ENCODE measurements at regions not wholly inside any gene's neighbourhood (a gene's known extent, or its start where the extent isn't known, plus 50 kb on each side); places are given as distances from the start of the nearest gene placed in this dataset.
"Not testable (repeated sequence)": the region's sequence is repeated elsewhere in the genome, so short reads cannot be mapped to it uniquely, and the experiment has no call there.

- DNase-seq (ENCODE audit: low spot score), result no peak
- intact Hi-C loops (cut with micrococcal nuclease), result no loop called here
- Mint-ChIP-seq H3K9me3 (no peaks in the 10 kb centered on the region), H3K4me1 (ENCODE audit: low read depth) (no peaks in the 10 kb centered on the region), H3K36me3 (ENCODE audit: low read depth) (no peaks in the 10 kb centered on the region), H3K27ac (no peak overlapping the region), H3K27me3 (ENCODE audit: insufficient read depth) (no peaks in the 10 kb centered on the region), H3K4me3 (no peak overlapping the region)
Measured at GRCh38 chr1:55463814-55464475, 248.8 kb upstream of the USP24 start.

- no peak overlapping the region for H3K4me3 Mint-ChIP-seq
- H3K27me3 Mint-ChIP-seq (ENCODE audit: insufficient read depth), result no peaks in the 10 kb centered on the region
- H3K36me3 Mint-ChIP-seq (ENCODE audit: low read depth), result no peaks in the 10 kb centered on the region
- no peaks in the 10 kb centered on the region for H3K4me1 Mint-ChIP-seq (ENCODE audit: low read depth)
- no peak overlapping the region for H3K27ac Mint-ChIP-seq
- DNase-seq (ENCODE audit: low spot score), result no peak
- intact Hi-C loops (cut with micrococcal nuclease), result no loop called here
- peaks cover 6% of the 10 kb centered on the region for H3K9me3 Mint-ChIP-seq
Measured at GRCh38 chr1:55457874-55458273, 242.7 kb upstream of the USP24 start.

- peaks cover 6% of the 10 kb centered on the region for H3K9me3 Mint-ChIP-seq
- H3K27me3 Mint-ChIP-seq (ENCODE audit: insufficient read depth), result no peaks in the 10 kb centered on the region
- intact Hi-C loops (cut with micrococcal nuclease), result no loop called here
- no peak overlapping the region for H3K4me3 Mint-ChIP-seq
- H3K4me1 Mint-ChIP-seq (ENCODE audit: low read depth), result no peaks in the 10 kb centered on the region
- no peaks in the 10 kb centered on the region for H3K36me3 Mint-ChIP-seq (ENCODE audit: low read depth)
- no peak for DNase-seq (ENCODE audit: low spot score)
- H3K27ac Mint-ChIP-seq, result no peak overlapping the region
Measured at GRCh38 chr1:55456971-55457370, 241.8 kb upstream of the USP24 start.

- DNase-seq (ENCODE audit: low spot score), result no peak
- peaks cover 11% of the 10 kb centered on the region for H3K27me3 Mint-ChIP-seq (ENCODE audit: insufficient read depth)
- H3K9me3 Mint-ChIP-seq, result no peaks in the 10 kb centered on the region
- H3K4me1 Mint-ChIP-seq (ENCODE audit: low read depth), result peaks cover 9% of the 10 kb centered on the region
- no peak overlapping the region for H3K27ac Mint-ChIP-seq
- intact Hi-C loops (cut with micrococcal nuclease), result loop anchor here (10.0 kb wide), 1 partner anchor 143 kb away; no protein-coding TSS in a partner anchor
- no peaks in the 10 kb centered on the region for H3K36me3 Mint-ChIP-seq (ENCODE audit: low read depth)
- H3K4me3 Mint-ChIP-seq, result no peak overlapping the region
Measured at GRCh38 chr1:55448261-55448660, 233.1 kb upstream of the USP24 start.

- Mint-ChIP-seq H3K36me3 (ENCODE audit: low read depth) (no peaks in the 10 kb centered on the region), H3K4me3 (no peak overlapping the region), H3K27me3 (ENCODE audit: insufficient read depth) (peaks cover 11% of the 10 kb centered on the region), H3K27ac (no peak overlapping the region), H3K9me3 (no peaks in the 10 kb centered on the region), H3K4me1 (ENCODE audit: low read depth) (peaks cover 9% of the 10 kb centered on the region)
- intact Hi-C loops (cut with micrococcal nuclease), result loop anchor here (10.0 kb wide), 1 partner anchor 143 kb away; no protein-coding TSS in a partner anchor
- DNase-seq (ENCODE audit: low spot score), result no peak
Measured at GRCh38 chr1:55447488-55447887, 232.3 kb upstream of the USP24 start.

- intact Hi-C loops (cut with micrococcal nuclease), result loop anchor here (10.0 kb wide), 1 partner anchor 142 kb away; no protein-coding TSS in a partner anchor
- Mint-ChIP-seq H3K4me1 (ENCODE audit: low read depth) (peaks cover 9% of the 10 kb centered on the region), H3K27ac (no peak overlapping the region), H3K9me3 (no peaks in the 10 kb centered on the region), H3K4me3 (no peak overlapping the region), H3K27me3 (ENCODE audit: insufficient read depth) (peaks cover 11% of the 10 kb centered on the region), H3K36me3 (ENCODE audit: low read depth) (no peaks in the 10 kb centered on the region)
- DNase-seq (ENCODE audit: low spot score), result no peak
Measured at GRCh38 chr1:55446351-55446750, 231.2 kb upstream of the USP24 start.

GRCh38 chr1:55445416-55445815 is 230.3 kb upstream of the USP24 start:
- intact Hi-C loops (cut with micrococcal nuclease), result loop anchor here (10.0 kb wide), 1 partner anchor 141 kb away; no protein-coding TSS in a partner anchor
- H3K27me3 Mint-ChIP-seq (ENCODE audit: insufficient read depth), result peaks cover 11% of the 10 kb centered on the region
- H3K36me3 Mint-ChIP-seq (ENCODE audit: low read depth), result no peaks in the 10 kb centered on the region
- no peaks in the 10 kb centered on the region for H3K9me3 Mint-ChIP-seq
- no peak for DNase-seq (ENCODE audit: low spot score)
- no peak overlapping the region for H3K27ac Mint-ChIP-seq
- H3K4me1 Mint-ChIP-seq (ENCODE audit: low read depth), result peaks cover 9% of the 10 kb centered on the region
- H3K4me3 Mint-ChIP-seq, result no peak overlapping the region

- DNase-seq (ENCODE audit: low spot score), result no peak
Measured at GRCh38 chr1:55444667-55445066, 229.5 kb upstream of the USP24 start.

GRCh38 chr1:55443175-55443915 is 228.2 kb upstream of the USP24 start:
- DNase-seq (ENCODE audit: low spot score), result no peak
- no peaks in the 10 kb centered on the region for H3K9me3 Mint-ChIP-seq
- H3K4me1 Mint-ChIP-seq (ENCODE audit: low read depth), result peaks cover 9% of the 10 kb centered on the region
- no peak overlapping the region for H3K27ac Mint-ChIP-seq
- intact Hi-C loops (cut with micrococcal nuclease), result loop anchor here (10.0 kb wide), 1 partner anchor 139 kb away; no protein-coding TSS in a partner anchor
- peaks cover 13% of the 10 kb centered on the region for H3K27me3 Mint-ChIP-seq (ENCODE audit: insufficient read depth)
- H3K36me3 Mint-ChIP-seq (ENCODE audit: low read depth), result no peaks in the 10 kb centered on the region
- H3K4me3 Mint-ChIP-seq, result no peak overlapping the region

More at GRCh38 chr1:55444667-55445066, 229.5 kb upstream of the USP24 start:
- Mint-ChIP-seq H3K9me3 (no peaks in the 10 kb centered on the region), H3K4me1 (ENCODE audit: low read depth) (peaks cover 9% of the 10 kb centered on the region), H3K36me3 (ENCODE audit: low read depth) (no peaks in the 10 kb centered on the region), H3K27ac (no peak overlapping the region), H3K4me3 (no peak overlapping the region), H3K27me3 (ENCODE audit: insufficient read depth) (peaks cover 11% of the 10 kb centered on the region)
- intact Hi-C loops (cut with micrococcal nuclease), result loop anchor here (10.0 kb wide), 1 partner anchor 140 kb away; no protein-coding TSS in a partner anchor

GRCh38 chr1:55441489-55441888 is 226.3 kb upstream of the USP24 start:
- intact Hi-C loops (cut with micrococcal nuclease), result loop anchor here (10.0 kb wide), 1 partner anchor 137 kb away; no protein-coding TSS in a partner anchor
- DNase-seq (ENCODE audit: low spot score), result no peak
- no peak overlapping the region for H3K4me3 Mint-ChIP-seq
- H3K27me3 Mint-ChIP-seq (ENCODE audit: insufficient read depth), result peaks cover 12% of the 10 kb centered on the region
- no peaks in the 10 kb centered on the region for H3K36me3 Mint-ChIP-seq (ENCODE audit: low read depth)
- H3K9me3 Mint-ChIP-seq, result no peaks in the 10 kb centered on the region
- peaks cover 9% of the 10 kb centered on the region for H3K4me1 Mint-ChIP-seq (ENCODE audit: low read depth)
- H3K27ac Mint-ChIP-seq, result no peak overlapping the region

- H3K27me3 Mint-ChIP-seq (ENCODE audit: insufficient read depth), result peaks cover 2% of the 10 kb centered on the region
- H3K27ac Mint-ChIP-seq, result no peak overlapping the region
- no peaks in the 10 kb centered on the region for H3K9me3 Mint-ChIP-seq
- no peak for DNase-seq (ENCODE audit: low spot score)
- intact Hi-C loops (cut with micrococcal nuclease), result no loop called here
- H3K36me3 Mint-ChIP-seq (ENCODE audit: low read depth), result no peaks in the 10 kb centered on the region
- no peaks in the 10 kb centered on the region for H3K4me1 Mint-ChIP-seq (ENCODE audit: low read depth)
- H3K4me3 Mint-ChIP-seq, result no peak overlapping the region
Measured at GRCh38 chr1:55437692-55438091, 222.5 kb upstream of the USP24 start.

GRCh38 chr1:55430720-55431119 is 215.6 kb upstream of the USP24 start:
- H3K36me3 Mint-ChIP-seq (ENCODE audit: low read depth); H3K27me3 Mint-ChIP-seq (ENCODE audit: insufficient read depth); H3K9me3 Mint-ChIP-seq; H3K4me1 Mint-ChIP-seq (ENCODE audit: low read depth); H3K4me3 Mint-ChIP-seq; intact Hi-C loops (cut with micrococcal nuclease); H3K27ac Mint-ChIP-seq; DNase-seq (ENCODE audit: low spot score): not testable (repeated sequence)

GRCh38 chr1:55430206-55430605 is 215.0 kb upstream of the USP24 start:
- H3K4me3 Mint-ChIP-seq; H3K4me1 Mint-ChIP-seq (ENCODE audit: low read depth); DNase-seq (ENCODE audit: low spot score); H3K27ac Mint-ChIP-seq; H3K27me3 Mint-ChIP-seq (ENCODE audit: insufficient read depth); intact Hi-C loops (cut with micrococcal nuclease); H3K9me3 Mint-ChIP-seq; H3K36me3 Mint-ChIP-seq (ENCODE audit: low read depth): not testable (repeated sequence)
